HepG2 (cell line): ENCODE measurements at regions not wholly inside any gene's neighbourhood (a gene's known extent, or its start where the extent isn't known, plus 50 kb on each side); places are given as distances from the start of the nearest gene placed in this dataset.
A peak's percentile ranks its signal among the peaks of the same experiment; 100 is the strongest.

Source experiments
- ATAC-seq: fragments of 200-7000 bp; cut with Tn5 transposase; 3 replicates; pipeline ENCODE4 v1.9.1; 2020; ENCODE audit warnings: mild to moderate bottlenecking, moderate library complexity
- BruUV-seq: library from RNA; stranded (reverse); fragments of 400-500 nt; replicated peaks from 2 replicates; lab custom pipeline; 2021; lab: Mats Ljungman, UMichigan
- CTCF ChIA-PET: fragments of 300-600 bp; formaldehyde crosslinking; extraction: SDS; loops from one replicate; lab custom pipeline; 2021; ENCODE audit warnings: low total read pairs, inconsistent platforms, low intra/inter-chr PET ratio; lab: Yijun Ruan, JAX
- POLR2A ChIA-PET: fragments of 350-600 bp; sonication (Branson Sonifier 250); formaldehyde crosslinking; loops from one replicate; lab custom pipeline; 2020; ENCODE audit warnings: antibody characterized with exemption, inconsistent platforms; lab: Yijun Ruan, JAX
- DNase-seq: peaks from one replicate; pipeline ENCODE4 v3.0.0-alpha.2; 2015; ENCODE audit warnings: low spot score
- FAIRE-seq: peaks from 3 replicates; lab custom pipeline; 2011; peaks lifted over from hg19 to GRCh38; lab: Jason Lieb, UNC
- H2AFZ ChIP-seq: one replicate; pipeline ENCODE4 v1.6.1; 2011; ENCODE audit warnings: low read length, inconsistent platforms
- H3K27ac ChIP-seq: fragments of 300-600 bp; 3 replicates; pipeline ENCODE4 v1.8.0; 2011; ENCODE audit warnings: mixed run types, mild to moderate bottlenecking, mixed read lengths, low read length, inconsistent platforms; ENCODE audit not compliant: insufficient read depth; ENCODE audit errors: extremely low read length
- H3K27me3 ChIP-seq, 2 experiments: fragments of 200-600 bp in 1 of 2; 2 replicates in 1 of 2; 3 replicates in 1 of 2; pipeline versions ENCODE4 v1.6.0 to v1.8.0; 2011; ENCODE audit warnings: low read length in 2 of 2, mild to moderate bottlenecking in 2 of 2, moderate library complexity in 2 of 2, inconsistent platforms in 1 of 2; ENCODE audit not compliant: insufficient read depth in 2 of 2, control insufficient read depth in 1 of 2
- H3K36me3 ChIP-seq, 2 experiments: fragments of 200-600 bp in 1 of 2; replicated peaks in 1 of 2; 2 replicates in 1 of 2; 3 replicates in 1 of 2; pipeline versions ENCODE4 v1.5.1 to v1.8.0; 2011; ENCODE audit warnings: low read length in 2 of 2, inconsistent platforms in 1 of 2; ENCODE audit not compliant: insufficient read depth in 2 of 2, control insufficient read depth in 1 of 2
- H3K4me1 ChIP-seq: 2 replicates; pipeline ENCODE4 v1.5.1; 2012; ENCODE audit warnings: low read length, inconsistent platforms; ENCODE audit not compliant: insufficient read depth
- H3K4me2 ChIP-seq: 2 replicates; pipeline ENCODE4 v1.6.0; 2011; ENCODE audit warnings: low read depth, low read length, inconsistent platforms
- H3K4me3 ChIP-seq, 3 experiments: fragments of 200-600 bp in 1 of 3; sonication (generic), shearing (Covaris generic) in 1 of 3; replicated peaks in 1 of 3; 2 replicates each; pipeline ENCODE4 v1.5.1; 2011 to 2016; ENCODE audit warnings: low read length in 3 of 3, inconsistent platforms in 2 of 3, low read depth in 2 of 3, mild to moderate bottlenecking in 2 of 3, control low read depth in 1 of 3, mixed read lengths in 1 of 3; ENCODE audit not compliant: insufficient read depth in 1 of 3
- H3K79me2 ChIP-seq: one replicate; pipeline ENCODE4 v1.6.1; 2011; ENCODE audit warnings: low read length, inconsistent platforms; ENCODE audit not compliant: insufficient read depth
- H3K9ac ChIP-seq: 2 replicates; pipeline ENCODE4 v1.6.0; 2011; ENCODE audit warnings: mild to moderate bottlenecking, low read depth, low read length, inconsistent platforms; ENCODE audit not compliant: insufficient read depth
- H3K9me3 ChIP-seq: 2 replicates; pipeline ENCODE4 v1.5.1; 2012; ENCODE audit warnings: mild to moderate bottlenecking, low read length
- H4K20me1 ChIP-seq: 2 replicates; pipeline ENCODE4 v1.6.0; 2011; ENCODE audit warnings: inconsistent platforms, mild to moderate bottlenecking, low read length, moderate library complexity; ENCODE audit not compliant: insufficient read depth
- CERS6 ChIP-seq: sonication (generic); formaldehyde crosslinking; IDR thresholded peaks from 2 replicates; pipeline ENCODE4 v1.5.0; 2020; ENCODE audit warnings: missing genetic modification reagents
- DBP ChIP-seq: sonication (generic); formaldehyde crosslinking; IDR thresholded peaks from 2 replicates; pipeline ENCODE4 v1.4.0; 2020; ENCODE audit warnings: missing genetic modification reagents; ENCODE audit errors: not compliant biosample characterization
- FOXA3 ChIP-seq: IDR thresholded peaks from 2 replicates; pipeline ENCODE4 v1.6.1; 2016; ENCODE audit warnings: missing genetic modification reagents, missing compliant biosample characterization
- HNF4G ChIP-seq, 2 experiments: sonication (generic) in 1 of 2; formaldehyde crosslinking in 1 of 2; IDR thresholded peaks; 2 replicates each; pipeline versions ENCODE4 v1.4.0 to v1.6.1; 2011 to 2020; ENCODE audit warnings: borderline replicate concordance in 2 of 2, low read depth in 2 of 2, mild to moderate bottlenecking in 2 of 2, low read length in 1 of 2, missing genetic modification reagents in 1 of 2, moderate library complexity in 1 of 2
- NFE2L2 ChIP-seq: fragments of 150-350 bp; IDR thresholded peaks from 2 replicates; pipeline ENCODE4 v1.6.1; 2014; ENCODE audit warnings: low read length
- NR3C1 ChIP-seq: sonication (generic); formaldehyde crosslinking; IDR thresholded peaks from 2 replicates; pipeline ENCODE4 v1.4.0; 2020; ENCODE audit warnings: missing genetic modification reagents
- PLRG1 ChIP-seq: fragments of 450-650 bp; conservative IDR thresholded peaks from 2 replicates; pipeline ENCODE4 v1.6.1; 2016
- TBX3 ChIP-seq: fragments of 450-650 bp; IDR thresholded peaks from 2 replicates; pipeline ENCODE4 v1.6.1; 2017; ENCODE audit warnings: antibody characterized with exemption, mild to moderate bottlenecking, inconsistent platforms, borderline replicate concordance
- ZNF101 ChIP-seq: sonication (generic); formaldehyde crosslinking; IDR thresholded peaks from 2 replicates; pipeline ENCODE4 v1.4.0; 2020; ENCODE audit warnings: mild to moderate bottlenecking, low read depth, missing genetic modification reagents, borderline replicate concordance
- ZNF138 ChIP-seq: sonication (generic); formaldehyde crosslinking; IDR thresholded peaks from 2 replicates; pipeline ENCODE4 v1.5.0; 2020; ENCODE audit warnings: mild to moderate bottlenecking, low read depth, missing genetic modification reagents
- ZNF24 ChIP-seq: fragments of 450-650 bp; IDR thresholded peaks from 2 replicates; pipeline ENCODE4 v1.6.1; 2017; ENCODE audit warnings: antibody characterized with exemption, mild to moderate bottlenecking
- ZNF33B ChIP-seq: sonication (generic); formaldehyde crosslinking; IDR thresholded peaks from 2 replicates; pipeline ENCODE4 v1.5.1; 2020; ENCODE audit warnings: mild to moderate bottlenecking, missing genetic modification reagents
- ZNF552 ChIP-seq: sonication (generic); formaldehyde crosslinking; IDR thresholded peaks from 2 replicates; pipeline ENCODE4 v1.9.0; 2022; ENCODE audit warnings: missing genetic modification reagents, mild to moderate bottlenecking, borderline replicate concordance
- WGBS: methylation state at CpG from one replicate; pipeline ENCODE4 v1.1.6; 2017; ENCODE audit warnings: low lambda C conversion rate; 5-methylcytosine and 5-hydroxymethylcytosine counted together
- in situ Hi-C: cut with HindIII; loops from 2 replicates; pipeline ENCODE4 v1.10.0; 2017; ENCODE audit warnings: low pct_unique_long_range_greater_than_20kb; ENCODE audit not compliant: extremely low pct_ligation_motif_present
- intact Hi-C: fragments of 100-400 bp; cut with micrococcal nuclease; formaldehyde crosslinking; loops from one replicate; pipeline ENCODE4 v1.10.0; 2022; ENCODE audit not compliant: unreplicated experiment
- TF ChIP-seq, protein P1 (sequence below): sonication (generic); formaldehyde crosslinking; IDR thresholded peaks from 2 replicates; pipeline ENCODE4 v1.5.0; 2020; ENCODE audit warnings: mild to moderate bottlenecking, low read depth, missing genetic modification reagents, borderline replicate concordance

DNA sequence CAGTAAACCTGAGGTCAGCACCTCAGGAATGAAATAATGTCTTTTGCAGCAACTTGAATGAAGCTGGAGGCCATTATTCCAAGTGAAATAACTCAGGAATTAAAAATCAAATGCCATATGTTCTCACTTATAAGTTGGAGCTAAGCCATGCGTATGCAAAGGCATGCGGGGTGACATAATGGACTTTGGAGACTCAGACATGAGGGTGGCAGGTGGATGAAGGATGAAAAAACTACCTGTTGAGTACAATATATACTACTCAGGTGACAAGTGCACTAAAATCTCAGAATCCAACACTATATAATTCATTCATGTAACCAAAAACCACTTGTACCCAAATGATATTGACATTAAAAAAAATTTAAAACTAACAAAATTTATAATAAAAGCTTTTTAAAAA is 1416.9 kb downstream of the UQCRFS1 start:
- TF ChIP-seq PLRG1, result no peak
- TF ChIP-seq TBX3, result no peak
- TF ChIP-seq ZNF33B, result no peak
- no peak for TF ChIP-seq CERS6 (CRISPR knock-in tag)
- Histone ChIP-seq H2AFZ (no peak overlapping the region), H3K9ac (no peak overlapping the region), H3K4me3 (no peak overlapping the region), H3K27me3 (no peaks in the 10 kb centered on the region; a peak in 1 of 5 replicates), H3K4me2 (no peak overlapping the region), H3K9me3 (no peaks in the 10 kb centered on the region), H3K4me1 (peaks cover 22% of the 10 kb centered on the region), H3K27ac (no peak overlapping the region), H3K36me3 (peaks cover 1 to 6% of the 10 kb centered on the region in 2 experiments; a peak in 1 of 5 replicates), H3K79me2 (peaks cover 42% of the 10 kb centered on the region), H4K20me1 (no peaks in the 10 kb centered on the region)
- WGBS, result 47% methylated on average over 2 of the region's 2 CpGs
- in situ Hi-C loops, result no loop called here
- ChIA-PET CTCF (no interaction called here), POLR2A (no interaction called here)
- DNase-seq (no peak), FAIRE-seq (no peak), ATAC-seq (no peak)
- no TSS peak for BruUV-seq
- intact Hi-C loops, result no loop called here

DNA sequence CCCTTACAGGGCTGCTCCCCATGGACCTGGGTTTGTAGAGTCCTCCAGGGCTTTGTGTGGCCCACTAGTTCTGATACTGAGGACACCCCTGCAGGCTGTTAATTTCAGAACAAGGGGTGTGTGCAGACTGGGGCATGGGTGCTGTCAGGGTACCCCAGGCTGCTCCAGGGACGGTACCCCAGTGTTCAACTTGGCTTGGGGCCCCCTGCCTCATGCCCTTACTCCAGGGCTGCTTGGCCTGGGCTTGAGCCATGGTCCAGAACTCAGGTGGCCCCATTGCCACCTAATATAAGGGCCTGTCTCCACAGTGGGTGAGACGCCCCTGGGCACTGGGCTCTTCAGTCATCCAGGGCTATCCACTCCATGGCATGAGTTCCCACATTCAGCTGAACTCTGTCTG is 1417.6 kb downstream of the UQCRFS1 start:
- H3K36me3 ChIP-seq, result peaks cover 1 to 6% of the 10 kb centered on the region in 2 experiments; a peak in 1 of 5 replicates
- FAIRE-seq (no peak), ATAC-seq (no peak), DNase-seq (no peak)
- no peaks in the 10 kb centered on the region for H3K9me3 ChIP-seq
- peak overlapping the region; percentile 70 to 92 (median 84); a peak in 4 of 6 replicates for H3K4me3 ChIP-seq
- H3K4me2 ChIP-seq, result peak overlapping the region; percentile 85
- no TSS peak for BruUV-seq
- no peaks in the 10 kb centered on the region; a peak in 1 of 5 replicates for H3K27me3 ChIP-seq
- TF ChIP-seq, protein P1, sequence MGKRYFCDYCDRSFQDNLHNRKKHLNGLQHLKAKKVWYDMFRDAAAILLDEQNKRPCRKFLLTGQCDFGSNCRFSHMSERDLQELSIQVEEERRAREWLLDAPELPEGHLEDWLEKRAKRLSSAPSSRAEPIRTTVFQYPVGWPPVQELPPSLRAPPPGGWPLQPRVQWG (CRISPR knock-in tag), result no peak
- TF ChIP-seq ZNF101 (CRISPR knock-in tag) (no peak), ZNF24 (no peak), NR3C1 (CRISPR knock-in tag) (no peak), HNF4G (IDR thresholded peaks at IDR 0.05; ENCODE audit: borderline replicate concordance, low read depth, low read length) (no peak), HNF4G (CRISPR knock-in tag; IDR thresholded peaks at IDR 0.05; ENCODE audit: borderline replicate concordance, low read depth) (no peak), ZNF138 (no peak), DBP (CRISPR knock-in tag) (no peak), FOXA3 (CRISPR knock-in tag) (no peak), ZNF552 (CRISPR knock-in tag) (no peak), NFE2L2 (no peak)
- in situ Hi-C loops (no loop called here), intact Hi-C loops (no loop called here)
- CTCF ChIA-PET, result no interaction called here
- H3K9ac ChIP-seq, result peak overlapping the region; percentile 24; the same call in 1 of the 2 replicates
- H3K4me1 ChIP-seq, result peaks cover 28% of the 10 kb centered on the region
- no peak overlapping the region for H3K27ac ChIP-seq
- peaks cover 49% of the 10 kb centered on the region for H3K79me2 ChIP-seq
- H4K20me1 ChIP-seq, result no peaks in the 10 kb centered on the region
- POLR2A ChIA-PET, result no interaction called here
- no CpG with 5 or more reads among the region's 2 CpGs for WGBS
- H2AFZ ChIP-seq, result no peak overlapping the region
